HG02678 (cell line): ENCODE measurements at regions not wholly inside any gene's neighbourhood (a gene's known extent, or its start where the extent isn't known, plus 50 kb on each side); places are given as distances from the start of the nearest gene placed in this dataset.

Experiments used
- ATAC-seq: cut with Tn5 transposase; IDR thresholded peaks from one replicate; pipeline ENCODE4 v1.9.1; 2021; ENCODE audit warnings: mild to moderate bottlenecking, moderate library complexity; ENCODE audit not compliant: unreplicated experiment

- no peak for ATAC-seq
Observed at GRCh38 chr3:109897734-109898133, 560.4 kb upstream of the DPPA4 start.

- ATAC-seq, result no peak
Observed at GRCh38 chr3:109899925-109900324, 562.6 kb upstream of the DPPA4 start.

- ATAC-seq, result no peak
Observed at GRCh38 chr3:109900783-109901182, 563.4 kb upstream of the DPPA4 start.

- no peak for ATAC-seq
Observed at GRCh38 chr3:109902549-109902948, 565.2 kb upstream of the DPPA4 start.

DNA sequence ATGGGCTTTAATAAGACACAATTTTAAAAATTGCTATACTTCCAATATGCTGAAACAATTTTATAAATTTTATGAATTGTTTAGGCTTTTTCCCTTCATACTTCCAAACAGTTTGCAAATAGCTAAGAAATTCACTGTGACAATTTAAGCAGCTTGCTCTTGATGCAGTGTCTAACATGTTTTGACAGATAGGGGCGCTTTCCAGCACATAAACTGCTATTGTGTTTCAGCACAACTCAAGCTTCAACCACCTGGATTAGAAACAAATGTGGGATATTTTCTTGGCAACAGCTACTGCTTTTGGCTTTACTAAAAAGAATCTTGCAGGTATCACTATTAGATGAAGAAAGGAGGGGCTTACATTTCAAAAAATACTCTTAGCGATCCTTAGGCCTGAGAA lies 565.8 kb upstream of the DPPA4 start:
- ATAC-seq, result no peak

DNA sequence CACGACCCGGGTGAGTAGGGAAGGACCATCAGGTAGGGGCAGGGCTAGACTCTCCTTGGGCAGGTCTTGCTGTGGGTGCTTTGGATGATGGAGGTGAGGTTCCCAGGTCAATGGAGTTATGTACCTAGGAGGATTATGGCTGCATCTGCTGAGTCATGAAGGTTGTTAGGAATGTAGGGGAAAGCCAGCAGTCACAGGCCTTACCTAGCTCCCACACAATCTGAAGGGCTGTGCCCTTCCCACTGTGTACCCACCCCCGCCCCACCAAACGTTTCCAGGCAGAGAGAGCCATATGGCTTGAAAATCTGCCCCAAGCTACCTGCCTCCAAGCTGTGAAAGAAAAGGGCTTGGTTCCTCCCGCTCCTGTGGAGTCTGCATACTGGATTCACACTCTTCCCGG lies 573.4 kb upstream of the DPPA4 start:
- no peak for ATAC-seq

DNA sequence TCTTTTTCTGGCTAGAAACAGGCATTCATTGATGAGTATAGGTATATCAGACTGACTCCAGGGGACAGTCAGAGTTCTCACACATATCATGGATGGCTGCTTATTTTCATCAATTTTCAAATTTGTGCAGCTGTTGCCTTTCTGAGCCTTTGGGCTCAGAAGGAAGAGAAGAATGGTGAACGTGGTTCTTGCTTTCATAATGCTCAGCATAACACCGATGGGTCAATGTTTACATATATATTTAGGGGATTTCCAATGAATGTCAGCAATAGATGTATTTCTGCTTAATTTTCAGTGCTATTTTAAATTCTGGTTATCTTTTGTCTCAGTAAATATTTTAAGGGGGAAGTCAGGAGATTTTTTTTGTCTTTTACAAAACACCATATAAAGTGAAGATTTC lies 581.4 kb upstream of the DPPA4 start:
- ATAC-seq, result no peak

DNA sequence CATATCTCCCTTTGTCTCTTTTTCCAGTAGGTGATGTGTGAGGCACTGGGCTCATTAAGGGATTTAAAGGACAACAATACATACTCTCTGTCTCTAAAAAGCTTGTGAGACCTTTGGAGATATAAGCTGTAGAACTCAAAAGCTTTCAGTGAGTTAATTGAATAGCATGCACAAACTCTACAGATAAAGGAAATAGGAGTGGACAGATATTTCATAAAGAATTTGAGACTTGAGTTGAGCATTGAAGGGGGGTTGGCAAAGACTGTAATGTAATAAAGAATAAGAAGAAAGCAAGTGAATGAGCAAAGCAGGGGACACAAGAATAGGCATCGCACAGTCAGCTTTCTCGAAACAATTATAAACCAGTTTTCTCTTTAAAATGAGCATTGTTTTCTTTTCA lies 583.4 kb upstream of the DPPA4 start:
- ATAC-seq, result no peak

DNA sequence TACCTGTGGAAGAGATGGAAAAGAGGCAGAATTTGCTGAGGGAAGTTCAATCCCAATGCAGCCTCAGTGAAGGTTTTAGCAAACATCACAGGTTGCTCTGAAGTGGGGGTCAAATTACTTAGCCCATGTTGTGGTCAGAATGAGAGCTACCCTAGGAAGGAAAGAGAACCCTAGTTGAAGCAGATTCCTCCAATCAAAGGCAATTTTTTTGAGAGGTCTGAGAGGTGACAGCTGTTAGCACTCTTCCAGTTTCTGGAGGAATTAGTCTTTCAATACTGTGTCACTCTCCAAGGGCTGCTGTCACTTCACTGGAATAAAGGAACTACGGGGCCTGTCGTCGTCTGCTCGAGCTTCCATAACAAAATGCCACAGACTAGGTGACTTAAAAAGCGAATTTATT lies 584.2 kb upstream of the DPPA4 start:
- no peak for ATAC-seq

GRCh38 chr3:109922856-109923255 lies 585.5 kb upstream of the DPPA4 start:
- ATAC-seq, result no peak

GRCh38 chr3:109923431-109923830 lies 586.1 kb upstream of the DPPA4 start:
- no peak for ATAC-seq

DNA sequence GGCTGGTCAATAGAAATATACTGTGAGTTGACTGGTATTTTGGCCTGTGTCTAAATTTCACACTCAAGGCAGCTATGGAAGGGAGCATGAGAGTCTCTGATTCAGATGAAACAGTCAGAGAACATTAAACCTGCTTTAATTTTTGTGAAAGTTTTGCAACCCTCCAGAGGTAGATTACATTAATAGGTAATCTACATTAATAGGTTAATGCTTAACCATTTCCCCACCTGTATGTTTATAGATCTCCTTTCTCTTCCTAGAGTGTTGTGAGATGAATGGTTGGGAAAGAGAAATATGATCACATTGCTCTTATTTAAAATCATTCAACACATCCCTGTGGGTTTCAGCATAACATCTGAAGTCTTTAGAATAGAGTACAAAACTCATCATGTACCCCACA lies 586.9 kb upstream of the DPPA4 start:
- ATAC-seq, result no peak

DNA sequence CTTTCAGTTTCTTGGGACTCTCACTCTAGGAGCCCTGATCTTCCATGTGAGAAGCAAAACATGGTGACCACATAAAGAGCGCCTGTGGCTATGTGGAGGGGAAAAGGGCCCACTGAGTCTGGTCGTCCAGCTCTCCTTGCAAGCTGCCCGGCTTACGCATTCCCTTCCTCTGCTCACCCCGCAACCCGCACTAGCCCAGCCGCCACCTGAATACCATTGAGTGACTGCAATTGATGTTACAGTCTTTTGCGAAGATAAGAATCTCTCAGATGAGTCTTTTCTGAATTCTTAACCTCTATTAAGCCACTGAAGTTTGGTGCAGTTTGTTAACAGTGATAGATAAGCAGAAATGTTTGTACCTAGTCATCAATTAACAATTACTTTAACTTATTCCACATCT lies 589.0 kb upstream of the DPPA4 start:
- ATAC-seq, result no peak

DNA sequence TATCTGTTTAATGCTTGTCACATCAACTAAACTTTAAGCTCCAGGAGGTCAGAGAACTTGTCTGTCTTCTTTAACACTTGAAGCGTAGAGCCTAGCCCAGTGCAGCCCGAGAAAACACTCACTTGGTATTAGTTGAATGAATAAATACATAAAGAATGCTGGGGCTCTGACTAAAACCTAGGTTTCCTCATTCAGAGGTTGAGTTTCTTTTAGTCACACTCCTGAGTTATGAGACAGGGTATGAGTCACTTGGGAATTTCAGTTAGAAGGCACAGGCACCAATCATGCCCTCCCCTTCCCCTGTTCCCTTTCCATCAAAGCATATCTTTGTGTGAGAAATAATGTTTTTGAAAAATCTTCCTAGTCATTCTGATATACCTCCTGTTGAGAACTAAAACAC lies 589.8 kb upstream of the DPPA4 start:
- no peak for ATAC-seq

GRCh38 chr3:109927726-109928125 lies 590.4 kb upstream of the DPPA4 start:
- ATAC-seq, result no peak

DNA sequence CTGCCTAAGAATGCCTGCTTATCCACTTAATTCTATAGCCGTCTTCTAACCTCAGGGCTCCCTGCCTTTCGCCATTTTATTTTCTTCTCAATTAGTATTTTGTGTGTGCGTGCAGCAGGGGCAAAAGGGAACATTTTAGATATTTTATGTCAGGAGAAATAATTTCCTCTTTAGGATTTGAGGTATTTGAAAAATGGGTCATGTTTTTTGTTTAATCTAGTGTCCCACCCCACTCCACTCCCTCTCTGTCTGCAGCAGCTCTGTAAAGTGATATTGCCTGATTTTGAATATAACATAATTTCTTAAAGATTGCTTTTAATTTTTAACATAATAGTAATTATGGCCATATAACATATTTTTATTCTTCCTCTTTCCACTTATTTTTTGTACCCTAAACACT lies 593.2 kb upstream of the DPPA4 start:
- ATAC-seq, result no peak

- ATAC-seq, result no peak
Observed at GRCh38 chr3:109933576-109933975, 596.2 kb upstream of the DPPA4 start.

GRCh38 chr3:109939817-109940216 lies 602.5 kb upstream of the DPPA4 start:
- ATAC-seq, result no peak

DNA sequence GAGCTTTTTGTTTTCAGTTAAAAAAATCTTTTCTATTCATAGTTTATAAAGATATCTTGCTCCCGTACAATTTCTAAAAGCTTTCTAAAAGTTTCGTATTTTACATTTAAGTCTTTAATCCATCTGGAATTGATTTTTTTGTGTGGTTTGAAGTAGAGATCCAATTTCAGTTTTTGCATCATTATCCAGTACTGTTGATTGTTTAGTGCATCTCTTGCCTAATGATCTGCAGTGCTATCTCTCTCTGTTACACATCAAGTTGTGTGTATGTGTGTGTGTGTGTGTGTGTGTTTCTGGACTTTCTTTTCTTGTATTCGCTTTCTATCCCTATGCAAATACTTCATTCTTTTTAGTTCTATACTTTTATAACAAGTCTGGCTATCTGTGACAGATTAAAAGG lies 605.8 kb upstream of the DPPA4 start:
- ATAC-seq, result no peak

GRCh38 chr3:109944836-109945235 lies 607.5 kb upstream of the DPPA4 start:
- ATAC-seq, result no peak

DNA sequence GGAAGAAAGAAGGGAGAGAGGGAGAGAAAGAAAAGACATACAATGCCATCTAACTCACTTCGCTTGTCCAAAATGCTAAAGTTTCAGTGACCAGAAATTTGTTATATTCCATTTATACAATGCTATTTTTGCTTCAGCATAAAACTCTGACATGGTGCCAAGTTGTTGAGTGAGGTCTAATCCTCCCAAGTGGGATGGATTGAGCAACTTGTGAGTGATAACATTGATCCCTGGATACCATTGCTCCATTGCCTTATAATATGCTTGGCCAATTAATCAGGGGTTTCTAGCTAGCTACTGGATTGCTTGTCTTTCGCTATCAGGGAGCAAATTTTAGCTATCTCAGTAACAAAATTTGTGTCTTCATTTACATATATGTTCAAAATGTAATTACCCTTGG lies 615.6 kb upstream of the DPPA4 start:
- ATAC-seq, result no peak

- ATAC-seq, result no peak
Observed at GRCh38 chr3:109963831-109964230, 626.5 kb upstream of the DPPA4 start.

DNA sequence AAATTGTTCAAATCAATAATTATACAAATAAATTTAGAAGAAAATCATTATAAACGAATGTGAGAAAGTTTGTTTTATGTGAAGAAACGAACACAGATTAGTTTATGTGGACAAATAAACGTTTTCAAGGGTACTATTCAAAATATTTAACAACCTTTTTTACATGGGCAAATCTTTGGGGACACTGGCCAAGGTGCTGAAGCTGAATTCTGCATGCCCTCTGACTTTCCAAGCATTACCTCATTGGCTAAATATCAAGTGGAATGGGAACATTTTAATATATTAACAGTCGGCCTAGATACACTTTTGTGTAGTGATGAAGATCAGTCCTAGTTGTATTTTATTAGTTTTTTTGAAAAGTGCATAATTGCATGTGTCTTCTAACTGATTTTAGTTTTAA lies 636.4 kb upstream of the DPPA4 start:
- ATAC-seq, result no peak

DNA sequence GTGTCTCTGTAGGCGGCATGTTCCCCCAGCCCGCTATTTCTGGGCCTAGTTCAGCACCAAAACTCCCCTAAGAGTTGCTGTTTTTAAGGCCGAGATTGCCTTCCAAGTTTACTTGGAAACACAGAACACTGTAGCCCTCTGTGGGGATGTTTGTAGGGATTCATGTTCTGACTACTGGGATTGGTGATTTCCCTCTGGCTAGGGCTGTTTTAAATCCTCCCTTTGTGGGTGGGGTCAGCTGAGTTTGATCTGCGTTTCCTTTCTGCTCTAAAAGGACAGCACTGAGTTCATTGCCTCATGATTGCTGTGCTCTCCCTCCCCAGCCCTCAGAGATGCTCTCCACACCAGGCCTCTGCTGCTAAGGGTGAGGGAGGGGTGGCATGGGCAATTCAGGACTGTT lies 640.6 kb upstream of the DPPA4 start:
- ATAC-seq, result no peak
